ENCODE measurements at regions not wholly inside any gene's neighbourhood (a gene's known extent, or its start where the extent isn't known, plus 50 kb on each side); places are given as distances from the start of the nearest gene placed in this dataset.

DNA sequence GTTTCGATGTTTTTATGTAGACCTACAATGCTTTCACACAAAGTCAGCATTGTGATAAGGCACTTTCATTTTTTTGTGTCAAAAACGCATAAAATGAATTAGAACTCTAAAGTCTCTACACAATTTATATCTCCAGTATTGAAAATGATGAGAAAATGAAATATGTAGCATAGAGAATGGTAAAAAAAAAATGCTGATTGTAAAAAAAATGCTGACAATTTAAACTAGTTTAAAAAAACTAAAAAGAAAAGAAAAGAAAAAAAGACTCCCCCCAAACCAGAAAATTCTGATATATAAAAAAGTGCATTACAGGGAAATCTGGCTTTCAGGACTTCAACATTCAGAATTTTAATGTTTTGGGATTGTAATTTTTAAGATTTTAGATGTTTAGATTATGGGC, 148.1 kb downstream of the FZD1 start:
- TF ChIP-seq, protein P1, sequence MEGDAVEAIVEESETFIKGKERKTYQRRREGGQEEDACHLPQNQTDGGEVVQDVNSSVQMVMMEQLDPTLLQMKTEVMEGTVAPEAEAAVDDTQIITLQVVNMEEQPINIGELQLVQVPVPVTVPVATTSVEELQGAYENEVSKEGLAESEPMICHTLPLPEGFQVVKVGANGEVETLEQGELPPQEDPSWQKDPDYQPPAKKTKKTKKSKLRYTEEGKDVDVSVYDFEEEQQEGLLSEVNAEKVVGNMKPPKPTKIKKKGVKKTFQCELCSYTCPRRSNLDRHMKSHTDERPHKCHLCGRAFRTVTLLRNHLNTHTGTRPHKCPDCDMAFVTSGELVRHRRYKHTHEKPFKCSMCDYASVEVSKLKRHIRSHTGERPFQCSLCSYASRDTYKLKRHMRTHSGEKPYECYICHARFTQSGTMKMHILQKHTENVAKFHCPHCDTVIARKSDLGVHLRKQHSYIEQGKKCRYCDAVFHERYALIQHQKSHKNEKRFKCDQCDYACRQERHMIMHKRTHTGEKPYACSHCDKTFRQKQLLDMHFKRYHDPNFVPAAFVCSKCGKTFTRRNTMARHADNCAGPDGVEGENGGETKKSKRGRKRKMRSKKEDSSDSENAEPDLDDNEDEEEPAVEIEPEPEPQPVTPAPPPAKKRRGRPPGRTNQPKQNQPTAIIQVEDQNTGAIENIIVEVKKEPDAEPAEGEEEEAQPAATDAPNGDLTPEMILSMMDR (IDR thresholded peaks at IDR 0.05; ENCODE audit: low read length): no peak
- no peak for TF ChIP-seq EZH2 (IDR thresholded peaks at IDR 0.05; ENCODE audit: borderline replicate concordance, low read length)

Data from OCI-LY1 (cell line).